Thyroid gland (tissue), 4 donors: ENCODE measurements at regions not wholly inside any gene's neighbourhood (a gene's known extent, or its start where the extent isn't known, plus 50 kb on each side); places are given as distances from the start of the nearest gene placed in this dataset.

Experiments used
- POLR2A ChIP-seq, 2 donors: fragments of 450-650 bp; IDR thresholded peaks; one replicate each; pipeline ENCODE4 v1.6.1; 2017; ENCODE audit warnings: antibody characterized with exemption in 2 of 2, mild to moderate bottlenecking in 2 of 2, moderate library complexity in 1 of 2
- TF ChIP-seq, protein P1 (sequence below), 6 experiments: fragments of 200-600 bp in 3 of 6; fragments of 450-650 bp in 3 of 6; sonication (generic) in 3 of 6; IDR thresholded peaks; one replicate each; pipeline ENCODE4 v1.5.1; 2016 to 2019; ENCODE audit warnings: antibody characterized with exemption in 6 of 6, mild to moderate bottlenecking in 2 of 6, inconsistent platforms in 1 of 6, moderate library complexity in 1 of 6

GRCh38 chr2:59887366-59887765, 666.1 kb downstream of the BCL11A start:
- TF ChIP-seq, protein P1, sequence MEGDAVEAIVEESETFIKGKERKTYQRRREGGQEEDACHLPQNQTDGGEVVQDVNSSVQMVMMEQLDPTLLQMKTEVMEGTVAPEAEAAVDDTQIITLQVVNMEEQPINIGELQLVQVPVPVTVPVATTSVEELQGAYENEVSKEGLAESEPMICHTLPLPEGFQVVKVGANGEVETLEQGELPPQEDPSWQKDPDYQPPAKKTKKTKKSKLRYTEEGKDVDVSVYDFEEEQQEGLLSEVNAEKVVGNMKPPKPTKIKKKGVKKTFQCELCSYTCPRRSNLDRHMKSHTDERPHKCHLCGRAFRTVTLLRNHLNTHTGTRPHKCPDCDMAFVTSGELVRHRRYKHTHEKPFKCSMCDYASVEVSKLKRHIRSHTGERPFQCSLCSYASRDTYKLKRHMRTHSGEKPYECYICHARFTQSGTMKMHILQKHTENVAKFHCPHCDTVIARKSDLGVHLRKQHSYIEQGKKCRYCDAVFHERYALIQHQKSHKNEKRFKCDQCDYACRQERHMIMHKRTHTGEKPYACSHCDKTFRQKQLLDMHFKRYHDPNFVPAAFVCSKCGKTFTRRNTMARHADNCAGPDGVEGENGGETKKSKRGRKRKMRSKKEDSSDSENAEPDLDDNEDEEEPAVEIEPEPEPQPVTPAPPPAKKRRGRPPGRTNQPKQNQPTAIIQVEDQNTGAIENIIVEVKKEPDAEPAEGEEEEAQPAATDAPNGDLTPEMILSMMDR (IDR thresholded peaks at IDR 0.05), result no peak
- TF ChIP-seq POLR2A (IDR thresholded peaks at IDR 0.05), result no peak
